ENCODE measurements at regions not wholly inside any gene's neighbourhood (a gene's known extent, or its start where the extent isn't known, plus 50 kb on each side); places are given as distances from the start of the nearest gene placed in this dataset.

- TF ChIP-seq, protein P1, sequence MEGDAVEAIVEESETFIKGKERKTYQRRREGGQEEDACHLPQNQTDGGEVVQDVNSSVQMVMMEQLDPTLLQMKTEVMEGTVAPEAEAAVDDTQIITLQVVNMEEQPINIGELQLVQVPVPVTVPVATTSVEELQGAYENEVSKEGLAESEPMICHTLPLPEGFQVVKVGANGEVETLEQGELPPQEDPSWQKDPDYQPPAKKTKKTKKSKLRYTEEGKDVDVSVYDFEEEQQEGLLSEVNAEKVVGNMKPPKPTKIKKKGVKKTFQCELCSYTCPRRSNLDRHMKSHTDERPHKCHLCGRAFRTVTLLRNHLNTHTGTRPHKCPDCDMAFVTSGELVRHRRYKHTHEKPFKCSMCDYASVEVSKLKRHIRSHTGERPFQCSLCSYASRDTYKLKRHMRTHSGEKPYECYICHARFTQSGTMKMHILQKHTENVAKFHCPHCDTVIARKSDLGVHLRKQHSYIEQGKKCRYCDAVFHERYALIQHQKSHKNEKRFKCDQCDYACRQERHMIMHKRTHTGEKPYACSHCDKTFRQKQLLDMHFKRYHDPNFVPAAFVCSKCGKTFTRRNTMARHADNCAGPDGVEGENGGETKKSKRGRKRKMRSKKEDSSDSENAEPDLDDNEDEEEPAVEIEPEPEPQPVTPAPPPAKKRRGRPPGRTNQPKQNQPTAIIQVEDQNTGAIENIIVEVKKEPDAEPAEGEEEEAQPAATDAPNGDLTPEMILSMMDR (IDR thresholded peaks at IDR 0.05), result no peak
- no peak for TF ChIP-seq POLR2A (IDR thresholded peaks at IDR 0.05)
Observed at GRCh38 chr2:3132966-3133365, 244.7 kb downstream of the EIPR1 start.

Measured in right lobe of liver (tissue), 4 donors.